Right lobe of liver (tissue), 4 donors: ENCODE measurements at regions not wholly inside any gene's neighbourhood (a gene's known extent, or its start where the extent isn't known, plus 50 kb on each side); places are given as distances from the start of the nearest gene placed in this dataset.

ENCODE experiments used
- POLR2A ChIP-seq: fragments of 450-650 bp; IDR thresholded peaks from one replicate; pipeline ENCODE4 v1.6.1; 2017; ENCODE audit warnings: antibody characterized with exemption, mild to moderate bottlenecking
- TF ChIP-seq, protein P1 (sequence below), 4 donors: fragments of 200-600 bp in 3 of 4; fragments of 450-650 bp in 1 of 4; IDR thresholded peaks; one replicate each; pipeline versions ENCODE4 v1.5.1 to v1.8.0; 2016 to 2022; ENCODE audit warnings: antibody characterized with exemption in 4 of 4, mild to moderate bottlenecking in 2 of 4
- donor health status: DM: no; HTN: no; CAD: no.
- donor health status: DM: no; HTN: no; CAD: no.
- donor health status: DM: no; HTN: yes; CAD: no.

DNA sequence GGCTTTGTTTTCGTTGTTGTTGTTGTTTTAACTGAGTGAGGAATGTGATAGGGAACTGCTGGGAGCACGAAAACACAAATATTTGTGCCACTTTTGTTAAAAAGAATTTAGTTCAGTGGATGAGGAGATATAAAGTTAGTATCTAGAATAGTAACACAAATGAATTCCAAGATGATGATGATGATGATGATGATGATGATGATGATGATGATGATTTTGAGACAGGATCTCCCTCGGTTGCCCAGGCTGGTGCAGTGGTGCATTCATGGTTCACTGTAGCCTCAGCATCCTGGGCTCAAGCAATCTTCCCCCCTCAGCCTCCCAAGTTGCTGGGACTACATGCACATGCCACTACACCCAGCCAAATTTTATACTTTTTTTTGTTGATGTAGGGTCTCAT lies 223.7 kb downstream of the DSEL start:
- TF ChIP-seq POLR2A, result no peak
- TF ChIP-seq, protein P1, sequence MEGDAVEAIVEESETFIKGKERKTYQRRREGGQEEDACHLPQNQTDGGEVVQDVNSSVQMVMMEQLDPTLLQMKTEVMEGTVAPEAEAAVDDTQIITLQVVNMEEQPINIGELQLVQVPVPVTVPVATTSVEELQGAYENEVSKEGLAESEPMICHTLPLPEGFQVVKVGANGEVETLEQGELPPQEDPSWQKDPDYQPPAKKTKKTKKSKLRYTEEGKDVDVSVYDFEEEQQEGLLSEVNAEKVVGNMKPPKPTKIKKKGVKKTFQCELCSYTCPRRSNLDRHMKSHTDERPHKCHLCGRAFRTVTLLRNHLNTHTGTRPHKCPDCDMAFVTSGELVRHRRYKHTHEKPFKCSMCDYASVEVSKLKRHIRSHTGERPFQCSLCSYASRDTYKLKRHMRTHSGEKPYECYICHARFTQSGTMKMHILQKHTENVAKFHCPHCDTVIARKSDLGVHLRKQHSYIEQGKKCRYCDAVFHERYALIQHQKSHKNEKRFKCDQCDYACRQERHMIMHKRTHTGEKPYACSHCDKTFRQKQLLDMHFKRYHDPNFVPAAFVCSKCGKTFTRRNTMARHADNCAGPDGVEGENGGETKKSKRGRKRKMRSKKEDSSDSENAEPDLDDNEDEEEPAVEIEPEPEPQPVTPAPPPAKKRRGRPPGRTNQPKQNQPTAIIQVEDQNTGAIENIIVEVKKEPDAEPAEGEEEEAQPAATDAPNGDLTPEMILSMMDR (IDR thresholded peaks at IDR 0.05), result no peak
